Iris pigment epithelial cell (primary cell): ENCODE measurements at regions not wholly inside any gene's neighbourhood (a gene's known extent, or its start where the extent isn't known, plus 50 kb on each side); places are given as distances from the start of the nearest gene placed in this dataset.

Experiments used
- DNase-seq: peaks from one replicate; pipeline ENCODE4 v3.0.0-alpha.2; 2011; ENCODE audit warnings: low read depth

GRCh38 chr14:49016381-49016780 is 569.8 kb downstream of the RPS29 start:
- no peak for DNase-seq

- DNase-seq, result no peak
Observed at GRCh38 chr14:49014476-49014875, 571.7 kb downstream of the RPS29 start.

- DNase-seq, result no peak
Observed at GRCh38 chr14:49008363-49008762, 577.8 kb downstream of the RPS29 start.

GRCh38 chr14:48991141-48991540 is 595.0 kb downstream of the RPS29 start:
- no peak for DNase-seq

GRCh38 chr14:48983351-48983888 is 602.8 kb downstream of the RPS29 start:
- DNase-seq, result no peak

GRCh38 chr14:48974994-48975393 is 611.2 kb downstream of the RPS29 start:
- DNase-seq, result peak; percentile 1

GRCh38 chr14:48973151-48973550 is 613.0 kb downstream of the RPS29 start:
- DNase-seq, result peak; percentile 59

GRCh38 chr14:48970943-48971342 is 615.2 kb downstream of the RPS29 start:
- peak; percentile 1 for DNase-seq

GRCh38 chr14:48967419-48967818 is 618.8 kb downstream of the RPS29 start:
- peak; percentile 1 for DNase-seq

GRCh38 chr14:48963231-48963790 is 622.9 kb downstream of the RPS29 start:
- DNase-seq, result no peak

GRCh38 chr14:48957486-48957885 is 628.7 kb downstream of the RPS29 start:
- no peak for DNase-seq

GRCh38 chr14:48955857-48956256 is 630.3 kb downstream of the RPS29 start:
- no peak for DNase-seq

- no peak for DNase-seq
Observed at GRCh38 chr14:48954446-48954845, 631.7 kb downstream of the RPS29 start.

GRCh38 chr14:48944809-48945208 is 641.4 kb downstream of the RPS29 start:
- DNase-seq, result no peak

GRCh38 chr14:48943913-48944312 is 642.3 kb downstream of the RPS29 start:
- no peak for DNase-seq

GRCh38 chr14:48937541-48938195 is 648.5 kb downstream of the RPS29 start:
- peak; percentile 38 for DNase-seq

GRCh38 chr14:48936849-48937248 is 649.3 kb downstream of the RPS29 start:
- DNase-seq, result no peak

GRCh38 chr14:48936362-48936761 is 649.8 kb downstream of the RPS29 start:
- peak; percentile 58 for DNase-seq

GRCh38 chr14:48925184-48925583 is 661.0 kb downstream of the RPS29 start:
- no peak for DNase-seq

- no peak for DNase-seq
Observed at GRCh38 chr14:48914921-48915320, 671.3 kb downstream of the RPS29 start.

GRCh38 chr14:48914382-48914781 is 671.8 kb downstream of the RPS29 start:
- DNase-seq, result no peak

- no peak for DNase-seq
Observed at GRCh38 chr14:48900565-48900964, 685.6 kb downstream of the RPS29 start.

GRCh38 chr14:48890333-48890732 is 695.8 kb downstream of the RPS29 start:
- no peak for DNase-seq

GRCh38 chr14:48876806-48877340 is 709.3 kb downstream of the RPS29 start:
- DNase-seq, result no peak
